SK-N-SH (cell line): ENCODE measurements at regions not wholly inside any gene's neighbourhood (a gene's known extent, or its start where the extent isn't known, plus 50 kb on each side); places are given as distances from the start of the nearest gene placed in this dataset.

Experiments
- CTCF ChIA-PET: fragments of 300-600, 350-600 bp; formaldehyde crosslinking; extraction: SDS; loops from one replicate; lab custom pipeline; 2021; lab: Yijun Ruan, JAX
- POLR2A ChIA-PET: fragments of 350-600 bp; sonication (Branson Sonifier 250); formaldehyde crosslinking; extraction: SDS; loops from one replicate; lab custom pipeline; 2020; ENCODE audit warnings: antibody characterized with exemption, inconsistent platforms; lab: Yijun Ruan, JAX
- DNase-seq: peaks from one replicate; pipeline ENCODE4 v3.0.0; 2012
- H2AFZ ChIP-seq: fragments of 200-600 bp; sonication (generic); 2 replicates; pipeline ENCODE4 v1.8.1; 2016; ENCODE audit warnings: antibody characterized with exemption, mild to moderate bottlenecking, low read depth
- H3F3A ChIP-seq: fragments of 200-600 bp; sonication (generic); replicated peaks from 2 replicates; pipeline ENCODE3; 2016; ENCODE audit warnings: antibody characterized with exemption, mild to moderate bottlenecking; ENCODE audit not compliant: insufficient read depth
- H3K27ac ChIP-seq, 2 experiments: fragments of 200-500 bp in 1 of 2; fragments of 200-600 bp in 1 of 2; sonication (Bioruptor generic) in 1 of 2; sonication (generic), shearing (Covaris generic) in 1 of 2; 2 replicates each; pipeline versions ENCODE4 v1.5.1 to v1.6.1; 2014 to 2016; ENCODE audit warnings: low read depth in 2 of 2, inconsistent platforms in 1 of 2, low read length in 1 of 2, mild to moderate bottlenecking in 1 of 2, mixed read lengths in 1 of 2
- H3K27me3 ChIP-seq: fragments of 200-600 bp; sonication (generic), shearing (Covaris generic); 2 replicates; pipeline ENCODE4 v1.6.1; 2016; ENCODE audit warnings: mixed run types; ENCODE audit not compliant: insufficient read depth
- H3K36me3 ChIP-seq, 2 experiments: fragments of 200-500 bp in 1 of 2; fragments of 200-600 bp in 1 of 2; sonication (Bioruptor generic) in 1 of 2; sonication (generic) in 1 of 2; replicated peaks in 1 of 2; 2 replicates each; pipeline versions ENCODE3 to v1.5.1; 2014 to 2016; ENCODE audit warnings: low read length in 1 of 2, mild to moderate bottlenecking in 1 of 2; ENCODE audit not compliant: insufficient read depth in 2 of 2, control insufficient read depth in 1 of 2
- H3K4me1 ChIP-seq, 2 experiments: fragments of 200-500 bp in 1 of 2; fragments of 200-600 bp in 1 of 2; sonication (Bioruptor generic) in 1 of 2; sonication (generic), shearing (Covaris generic) in 1 of 2; 2 replicates each; pipeline versions ENCODE4 v1.5.1 to v1.6.1; 2014 to 2016; ENCODE audit warnings: low read depth in 1 of 2, low read length in 1 of 2, mixed run types in 1 of 2; ENCODE audit not compliant: insufficient read depth in 2 of 2, control insufficient read depth in 1 of 2
- H3K4me2 ChIP-seq: fragments of 200-600 bp; sonication (generic), shearing (Covaris generic); 2 replicates; pipeline ENCODE4 v1.6.1; 2017; ENCODE audit warnings: mixed run types
- H3K4me3 ChIP-seq, 2 experiments: fragments of 200-500 bp in 1 of 2; fragments of 200-600 bp in 1 of 2; sonication (Bioruptor generic) in 1 of 2; sonication (generic), shearing (Covaris generic) in 1 of 2; 2 replicates each; pipeline versions ENCODE4 v1.5.1 to v1.8.1; 2014 to 2016; ENCODE audit warnings: low read depth in 2 of 2, inconsistent platforms in 1 of 2, low read length in 1 of 2, mild to moderate bottlenecking in 1 of 2, mixed read lengths in 1 of 2, moderate library complexity in 1 of 2
- H3K79me2 ChIP-seq: fragments of 200-600 bp; sonication (generic); 2 replicates; pipeline ENCODE4 v1.8.1; 2017; ENCODE audit warnings: mild to moderate bottlenecking; ENCODE audit not compliant: insufficient read depth
- H3K9ac ChIP-seq: fragments of 200-600 bp; sonication (generic); 2 replicates; pipeline ENCODE4 v1.6.1; 2017; ENCODE audit warnings: mixed run types
- H3K9me2 ChIP-seq: fragments of 200-600 bp; sonication (generic); 2 replicates; pipeline ENCODE4 v1.6.1; 2017; ENCODE audit warnings: mixed run types
- H3K9me3 ChIP-seq: fragments of 200-600 bp; sonication (generic); 2 replicates; pipeline ENCODE4 v1.6.1; 2017; ENCODE audit warnings: mixed run types, mild to moderate bottlenecking, moderate library complexity
- H4K20me1 ChIP-seq: fragments of 200-600 bp; sonication (generic); 2 replicates; pipeline ENCODE4 v1.6.1; 2017; ENCODE audit warnings: mild to moderate bottlenecking, mixed run types; ENCODE audit not compliant: insufficient read depth
- ELF1 ChIP-seq: IDR thresholded peaks from 2 replicates; pipeline ENCODE4 v1.4.0; 2012
- FOSL2 ChIP-seq: IDR thresholded peaks from 2 replicates; pipeline ENCODE4 v1.4.0; 2012; ENCODE audit warnings: low read depth, mild to moderate bottlenecking, moderate library complexity, borderline replicate concordance
- FOXJ3 ChIP-seq: sonication (generic); formaldehyde crosslinking; IDR thresholded peaks from 2 replicates; pipeline ENCODE4 v1.5.1; 2020; ENCODE audit warnings: mild to moderate bottlenecking, missing genetic modification reagents
- GATA2 ChIP-seq: sonication (generic); formaldehyde crosslinking; IDR thresholded peaks from 2 replicates; pipeline ENCODE4 v1.5.0; 2020; ENCODE audit warnings: mild to moderate bottlenecking, missing genetic modification reagents
- MXI1 ChIP-seq: IDR thresholded peaks from 2 replicates; pipeline ENCODE4 v1.6.1; 2012; ENCODE audit warnings: mild to moderate bottlenecking, low read depth, low read length, improper control_type of control experiment
- RCOR1 ChIP-seq: fragments of 150-350 bp; IDR thresholded peaks from 2 replicates; pipeline ENCODE4 v1.6.1; 2017; ENCODE audit warnings: antibody characterized with exemption, low read length
- RFX5 ChIP-seq: IDR thresholded peaks from 2 replicates; pipeline ENCODE4 v1.6.1; 2012; ENCODE audit warnings: mild to moderate bottlenecking, improper control_type of control experiment, low read length
- SIN3A ChIP-seq: IDR thresholded peaks from 2 replicates; pipeline ENCODE4 v1.6.1; 2012; ENCODE audit warnings: low read depth, mild to moderate bottlenecking, low read length, moderate library complexity, borderline replicate concordance
- WGBS: methylation state at CpG from one replicate; pipeline ENCODE4 v1.1.6; 2017; ENCODE audit warnings: low lambda C conversion rate; 5-methylcytosine and 5-hydroxymethylcytosine counted together
- TF ChIP-seq, protein P1 (sequence below): IDR thresholded peaks from 2 replicates; pipeline ENCODE4 v1.6.1; 2012; ENCODE audit warnings: mild to moderate bottlenecking, low read depth, low read length, moderate library complexity
- TF ChIP-seq, protein P2 (sequence below): fragments of 150-350 bp; IDR thresholded peaks from 2 replicates; pipeline ENCODE4 v1.6.1; 2016; ENCODE audit warnings: mild to moderate bottlenecking, low read depth, low read length
- TF ChIP-seq, protein P3 (sequence below): fragments of 150-350 bp; IDR thresholded peaks from 2 replicates; pipeline ENCODE4 v1.6.1; 2017; ENCODE audit warnings: antibody characterized with exemption, low read length, low read depth, borderline replicate concordance
- TF ChIP-seq, protein P4 (sequence below): fragments of 200-600 bp; sonication (generic); IDR thresholded peaks from 2 replicates; pipeline ENCODE4 v1.6.1; 2017; ENCODE audit warnings: antibody characterized with exemption, mild to moderate bottlenecking, moderate library complexity

DNA sequence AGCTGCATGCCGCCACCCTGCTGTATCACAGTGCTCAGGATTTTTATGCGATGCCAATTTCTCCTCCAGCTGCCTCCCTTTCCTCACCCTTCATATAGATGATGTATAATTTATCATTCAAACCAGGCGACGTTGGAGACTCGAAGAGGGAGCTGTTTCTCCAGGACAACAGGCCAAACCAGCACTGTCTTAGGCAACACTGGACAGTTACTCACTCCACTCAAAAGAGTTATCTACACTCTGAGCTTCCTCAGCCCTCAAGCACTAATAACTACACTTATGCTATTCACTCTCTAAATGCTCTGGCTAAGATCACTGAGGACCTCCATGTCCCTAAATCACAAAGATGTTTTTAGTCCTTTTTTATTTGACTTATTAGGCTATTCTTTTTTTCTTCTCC lies 87.3 kb upstream of the RFC3 start (continued):
- TF ChIP-seq, protein P1, sequence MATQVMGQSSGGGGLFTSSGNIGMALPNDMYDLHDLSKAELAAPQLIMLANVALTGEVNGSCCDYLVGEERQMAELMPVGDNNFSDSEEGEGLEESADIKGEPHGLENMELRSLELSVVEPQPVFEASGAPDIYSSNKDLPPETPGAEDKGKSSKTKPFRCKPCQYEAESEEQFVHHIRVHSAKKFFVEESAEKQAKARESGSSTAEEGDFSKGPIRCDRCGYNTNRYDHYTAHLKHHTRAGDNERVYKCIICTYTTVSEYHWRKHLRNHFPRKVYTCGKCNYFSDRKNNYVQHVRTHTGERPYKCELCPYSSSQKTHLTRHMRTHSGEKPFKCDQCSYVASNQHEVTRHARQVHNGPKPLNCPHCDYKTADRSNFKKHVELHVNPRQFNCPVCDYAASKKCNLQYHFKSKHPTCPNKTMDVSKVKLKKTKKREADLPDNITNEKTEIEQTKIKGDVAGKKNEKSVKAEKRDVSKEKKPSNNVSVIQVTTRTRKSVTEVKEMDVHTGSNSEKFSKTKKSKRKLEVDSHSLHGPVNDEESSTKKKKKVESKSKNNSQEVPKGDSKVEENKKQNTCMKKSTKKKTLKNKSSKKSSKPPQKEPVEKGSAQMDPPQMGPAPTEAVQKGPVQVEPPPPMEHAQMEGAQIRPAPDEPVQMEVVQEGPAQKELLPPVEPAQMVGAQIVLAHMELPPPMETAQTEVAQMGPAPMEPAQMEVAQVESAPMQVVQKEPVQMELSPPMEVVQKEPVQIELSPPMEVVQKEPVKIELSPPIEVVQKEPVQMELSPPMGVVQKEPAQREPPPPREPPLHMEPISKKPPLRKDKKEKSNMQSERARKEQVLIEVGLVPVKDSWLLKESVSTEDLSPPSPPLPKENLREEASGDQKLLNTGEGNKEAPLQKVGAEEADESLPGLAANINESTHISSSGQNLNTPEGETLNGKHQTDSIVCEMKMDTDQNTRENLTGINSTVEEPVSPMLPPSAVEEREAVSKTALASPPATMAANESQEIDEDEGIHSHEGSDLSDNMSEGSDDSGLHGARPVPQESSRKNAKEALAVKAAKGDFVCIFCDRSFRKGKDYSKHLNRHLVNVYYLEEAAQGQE: no peak
- TF ChIP-seq, protein P2, sequence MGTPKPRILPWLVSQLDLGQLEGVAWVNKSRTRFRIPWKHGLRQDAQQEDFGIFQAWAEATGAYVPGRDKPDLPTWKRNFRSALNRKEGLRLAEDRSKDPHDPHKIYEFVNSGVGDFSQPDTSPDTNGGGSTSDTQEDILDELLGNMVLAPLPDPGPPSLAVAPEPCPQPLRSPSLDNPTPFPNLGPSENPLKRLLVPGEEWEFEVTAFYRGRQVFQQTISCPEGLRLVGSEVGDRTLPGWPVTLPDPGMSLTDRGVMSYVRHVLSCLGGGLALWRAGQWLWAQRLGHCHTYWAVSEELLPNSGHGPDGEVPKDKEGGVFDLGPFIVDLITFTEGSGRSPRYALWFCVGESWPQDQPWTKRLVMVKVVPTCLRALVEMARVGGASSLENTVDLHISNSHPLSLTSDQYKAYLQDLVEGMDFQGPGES: no peak
- TF ChIP-seq SIN3A (no peak), RFX5 (no peak), FOXJ3 (CRISPR knock-in tag) (no peak)
- TF ChIP-seq, protein P3, sequence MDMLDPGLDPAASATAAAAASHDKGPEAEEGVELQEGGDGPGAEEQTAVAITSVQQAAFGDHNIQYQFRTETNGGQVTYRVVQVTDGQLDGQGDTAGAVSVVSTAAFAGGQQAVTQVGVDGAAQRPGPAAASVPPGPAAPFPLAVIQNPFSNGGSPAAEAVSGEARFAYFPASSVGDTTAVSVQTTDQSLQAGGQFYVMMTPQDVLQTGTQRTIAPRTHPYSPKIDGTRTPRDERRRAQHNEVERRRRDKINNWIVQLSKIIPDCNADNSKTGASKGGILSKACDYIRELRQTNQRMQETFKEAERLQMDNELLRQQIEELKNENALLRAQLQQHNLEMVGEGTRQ: no peak

DNA sequence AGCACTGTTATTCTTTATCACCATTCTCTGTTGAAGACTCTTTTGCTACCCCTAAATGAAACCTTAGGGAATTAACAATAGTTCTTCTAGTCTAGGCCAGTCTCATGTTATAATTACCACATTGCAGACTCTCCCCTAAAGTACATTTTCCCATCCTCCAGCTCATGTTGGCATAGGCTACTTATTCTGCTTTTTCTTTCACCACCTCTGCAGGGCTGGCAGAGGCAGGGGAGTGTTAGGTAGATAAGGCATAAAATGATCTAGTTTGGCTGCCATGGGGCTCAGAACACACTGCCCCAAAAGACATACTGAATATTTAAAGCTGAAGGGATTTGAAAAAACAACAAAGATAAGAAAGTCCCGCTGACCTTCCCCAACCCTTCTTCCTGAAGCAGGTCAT lies 82.7 kb upstream of the RFC3 start:
- Histone ChIP-seq H3K4me1 (peaks cover 0 to 5% of the 10 kb centered on the region in 2 experiments; a peak in 1 of 4 replicates), H3F3A (no peaks in the 10 kb centered on the region), H4K20me1 (no peaks in the 10 kb centered on the region), H2AFZ (no peak overlapping the region), H3K4me3 (no peak overlapping the region), H3K4me2 (no peak overlapping the region), H3K9me2 (no peaks in the 10 kb centered on the region), H3K27me3 (no peaks in the 10 kb centered on the region), H3K36me3 (no peaks in the 10 kb centered on the region), H3K27ac (no peak overlapping the region), H3K9me3 (no peaks in the 10 kb centered on the region), H3K9ac (no peak overlapping the region), H3K79me2 (no peaks in the 10 kb centered on the region)
- no peak for TF ChIP-seq ELF1
- no peak for TF ChIP-seq GATA2 (CRISPR knock-in tag)
- TF ChIP-seq MXI1: no peak
- no peak for TF ChIP-seq FOXJ3 (CRISPR knock-in tag)
- no peak for TF ChIP-seq RCOR1
- TF ChIP-seq FOSL2: no peak
- TF ChIP-seq, protein P4, sequence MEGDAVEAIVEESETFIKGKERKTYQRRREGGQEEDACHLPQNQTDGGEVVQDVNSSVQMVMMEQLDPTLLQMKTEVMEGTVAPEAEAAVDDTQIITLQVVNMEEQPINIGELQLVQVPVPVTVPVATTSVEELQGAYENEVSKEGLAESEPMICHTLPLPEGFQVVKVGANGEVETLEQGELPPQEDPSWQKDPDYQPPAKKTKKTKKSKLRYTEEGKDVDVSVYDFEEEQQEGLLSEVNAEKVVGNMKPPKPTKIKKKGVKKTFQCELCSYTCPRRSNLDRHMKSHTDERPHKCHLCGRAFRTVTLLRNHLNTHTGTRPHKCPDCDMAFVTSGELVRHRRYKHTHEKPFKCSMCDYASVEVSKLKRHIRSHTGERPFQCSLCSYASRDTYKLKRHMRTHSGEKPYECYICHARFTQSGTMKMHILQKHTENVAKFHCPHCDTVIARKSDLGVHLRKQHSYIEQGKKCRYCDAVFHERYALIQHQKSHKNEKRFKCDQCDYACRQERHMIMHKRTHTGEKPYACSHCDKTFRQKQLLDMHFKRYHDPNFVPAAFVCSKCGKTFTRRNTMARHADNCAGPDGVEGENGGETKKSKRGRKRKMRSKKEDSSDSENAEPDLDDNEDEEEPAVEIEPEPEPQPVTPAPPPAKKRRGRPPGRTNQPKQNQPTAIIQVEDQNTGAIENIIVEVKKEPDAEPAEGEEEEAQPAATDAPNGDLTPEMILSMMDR: no peak
- WGBS: 94% methylated on average over 1 of the region's 1 CpG
- no peak for DNase-seq
- ChIA-PET CTCF (interaction anchor here (4.0 kb wide), 1 partner anchor 12 kb away, joined by 13 read pairs; no protein-coding TSS in a partner anchor), POLR2A (no interaction called here)
